ENCODE measurements at regions not wholly inside any gene's neighbourhood (a gene's known extent, or its start where the extent isn't known, plus 50 kb on each side); places are given as distances from the start of the nearest gene placed in this dataset.

GRCh38 chr2:18464913-18465312 lies 95.5 kb downstream of the RDH14 start:
- DNase-seq, result no peak

GRCh38 chr2:18456026-18456425 lies 104.4 kb downstream of the RDH14 start:
- no peak for DNase-seq

- DNase-seq, result peak; percentile 81
Measured at GRCh38 chr2:18455236-18455862, 105.1 kb downstream of the RDH14 start.

- peak; percentile 52 for DNase-seq
Measured at GRCh38 chr2:18454692-18455235, 105.7 kb downstream of the RDH14 start.

GRCh38 chr2:18446715-18447114 lies 113.7 kb downstream of the RDH14 start:
- DNase-seq, result no peak

GRCh38 chr2:18445433-18446320 lies 114.8 kb downstream of the RDH14 start:
- no peak for DNase-seq

- no peak for DNase-seq
Measured at GRCh38 chr2:18444806-18445205, 115.6 kb downstream of the RDH14 start.

GRCh38 chr2:18441583-18441982 lies 118.9 kb downstream of the RDH14 start:
- DNase-seq, result no peak

- DNase-seq, result no peak
Measured at GRCh38 chr2:18440777-18441176, 119.7 kb downstream of the RDH14 start.

- DNase-seq, result peak; percentile 20
Measured at GRCh38 chr2:18440141-18440661, 120.3 kb downstream of the RDH14 start.

GRCh38 chr2:18439716-18440115 lies 120.7 kb downstream of the RDH14 start:
- DNase-seq, result no peak

GRCh38 chr2:18437909-18438308 lies 122.5 kb downstream of the RDH14 start:
- no peak for DNase-seq

- DNase-seq, result peak; percentile 50
Measured at GRCh38 chr2:18436503-18437005, 123.9 kb downstream of the RDH14 start.

- DNase-seq, result peak; percentile 64
Measured at GRCh38 chr2:18435426-18436037, 124.9 kb downstream of the RDH14 start.

GRCh38 chr2:18433872-18434271 lies 126.6 kb downstream of the RDH14 start:
- no peak for DNase-seq

GRCh38 chr2:18432999-18433398 lies 127.5 kb downstream of the RDH14 start:
- DNase-seq, result peak; percentile 31

- DNase-seq, result no peak
Measured at GRCh38 chr2:18430996-18431748, 129.3 kb downstream of the RDH14 start.

- DNase-seq, result no peak
Measured at GRCh38 chr2:18428516-18428915, 131.9 kb downstream of the RDH14 start.

GRCh38 chr2:18427762-18428161 lies 132.7 kb downstream of the RDH14 start:
- DNase-seq, result no peak

- DNase-seq, result no peak
Measured at GRCh38 chr2:18426174-18426573, 134.3 kb downstream of the RDH14 start.

GRCh38 chr2:18425210-18425703 lies 135.2 kb downstream of the RDH14 start:
- no peak for DNase-seq

GRCh38 chr2:18423636-18424035 lies 136.8 kb downstream of the RDH14 start:
- DNase-seq, result no peak
